Colon (tissue), 2 donors: ENCODE measurements at regions not wholly inside any gene's neighbourhood (a gene's known extent, or its start where the extent isn't known, plus 50 kb on each side); places are given as distances from the start of the nearest gene placed in this dataset.

Experiments used
- FAIRE-seq: peaks from 2 replicates; lab custom pipeline; 2012; peaks lifted over from hg19 to GRCh38; lab: Jason Lieb, UNC
- donor health status: control.
- donor health status: control.

DNA sequence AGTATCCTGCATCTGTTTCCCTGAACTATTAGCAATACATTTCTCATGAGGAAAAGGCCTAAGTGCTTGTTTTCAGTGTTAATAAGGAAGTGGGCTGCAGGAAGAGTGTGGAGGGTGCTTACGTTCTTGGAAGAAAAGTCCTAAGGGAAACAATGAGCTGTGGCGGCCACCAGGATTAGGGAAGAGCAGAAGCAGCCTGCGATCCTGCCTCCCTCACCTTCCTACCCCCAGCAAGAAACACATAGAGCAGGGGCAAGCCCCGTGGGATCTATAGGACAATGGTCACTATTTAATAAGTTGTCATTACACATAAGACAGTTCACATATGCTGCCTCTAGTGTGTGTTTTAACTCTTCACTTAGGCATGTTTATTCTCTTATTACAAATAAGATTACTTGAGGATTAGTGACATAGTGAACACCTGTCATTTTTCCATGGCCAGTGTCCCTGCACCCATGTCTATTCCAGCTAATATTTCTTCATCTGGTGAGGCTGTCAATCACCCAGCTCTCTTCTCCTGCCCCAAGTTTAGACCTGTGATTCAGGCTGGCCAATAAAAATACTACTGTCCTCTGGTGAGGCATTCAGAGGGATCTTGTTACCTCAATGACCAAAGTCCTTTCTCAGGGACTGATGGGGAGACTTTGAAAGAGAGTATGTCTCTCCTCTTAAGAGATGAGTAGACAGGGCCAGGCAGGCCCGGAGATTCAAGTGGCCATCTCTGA is 510.9 kb upstream of the CELF4 start:
- FAIRE-seq, result no peak

DNA sequence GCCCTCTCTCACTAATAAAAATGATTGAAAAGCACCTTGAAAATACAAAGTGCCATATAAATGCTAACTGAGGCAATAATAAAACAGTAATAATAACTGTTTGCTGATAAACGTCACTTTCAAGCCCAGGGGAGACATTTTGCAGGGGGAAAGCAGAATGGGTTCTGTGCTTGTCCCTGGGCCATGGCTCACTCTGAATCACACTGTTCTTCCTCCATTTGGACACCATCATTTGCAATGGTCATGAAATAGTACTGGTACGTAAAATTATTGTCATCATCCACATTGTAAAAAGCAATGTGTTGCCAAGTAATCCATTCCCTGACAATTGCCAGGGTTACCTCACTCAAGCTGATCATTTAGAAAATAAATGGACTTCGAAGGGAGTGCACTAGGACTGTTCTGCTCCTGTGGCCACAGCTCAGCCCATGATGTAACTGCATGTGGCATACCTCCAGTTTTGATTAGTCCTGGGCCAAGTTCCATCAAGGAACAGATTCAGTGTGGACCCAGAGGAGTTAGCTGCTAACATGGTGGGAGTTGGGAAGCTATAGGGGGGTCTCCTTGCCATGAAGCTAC is 508.8 kb upstream of the CELF4 start:
- no peak for FAIRE-seq

DNA sequence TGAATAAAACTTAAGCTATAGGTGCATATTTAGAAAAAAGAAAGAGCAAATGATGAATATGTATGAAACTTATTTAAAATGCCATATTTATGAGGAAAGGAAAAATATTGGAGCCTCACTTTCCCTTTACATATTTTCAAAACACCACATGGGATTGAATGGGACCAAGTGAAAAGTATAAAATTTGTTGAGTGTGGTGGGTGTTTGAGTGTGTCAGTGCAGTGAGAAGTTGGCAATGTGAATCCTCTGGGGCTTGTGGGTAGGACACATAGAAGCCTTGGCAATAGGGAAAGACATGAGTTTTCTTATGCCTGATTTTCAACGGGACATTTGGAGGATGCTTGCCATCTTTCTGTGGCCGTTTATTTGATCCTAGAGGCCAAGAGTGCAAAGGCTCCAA is 502.2 kb upstream of the CELF4 start:
- no peak for FAIRE-seq

DNA sequence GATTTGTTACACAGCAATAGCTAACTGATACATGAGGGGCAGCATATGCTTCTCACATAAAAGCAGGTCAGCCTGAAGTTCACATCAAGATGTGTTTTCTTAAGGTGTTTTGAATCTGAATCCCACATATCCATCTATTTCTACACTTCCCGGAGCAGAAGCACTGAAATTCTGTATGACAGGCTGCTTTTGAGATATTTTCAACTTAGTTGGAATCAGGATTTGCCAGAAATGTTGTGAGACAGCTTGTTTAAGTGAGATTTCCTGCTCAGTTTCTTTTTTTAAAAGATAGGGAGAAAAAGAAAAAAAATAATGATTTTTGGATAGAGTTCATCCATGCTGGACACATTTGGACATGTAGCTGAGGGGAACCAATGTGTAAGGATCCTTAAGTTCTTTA is 501.5 kb upstream of the CELF4 start:
- no peak for FAIRE-seq

DNA sequence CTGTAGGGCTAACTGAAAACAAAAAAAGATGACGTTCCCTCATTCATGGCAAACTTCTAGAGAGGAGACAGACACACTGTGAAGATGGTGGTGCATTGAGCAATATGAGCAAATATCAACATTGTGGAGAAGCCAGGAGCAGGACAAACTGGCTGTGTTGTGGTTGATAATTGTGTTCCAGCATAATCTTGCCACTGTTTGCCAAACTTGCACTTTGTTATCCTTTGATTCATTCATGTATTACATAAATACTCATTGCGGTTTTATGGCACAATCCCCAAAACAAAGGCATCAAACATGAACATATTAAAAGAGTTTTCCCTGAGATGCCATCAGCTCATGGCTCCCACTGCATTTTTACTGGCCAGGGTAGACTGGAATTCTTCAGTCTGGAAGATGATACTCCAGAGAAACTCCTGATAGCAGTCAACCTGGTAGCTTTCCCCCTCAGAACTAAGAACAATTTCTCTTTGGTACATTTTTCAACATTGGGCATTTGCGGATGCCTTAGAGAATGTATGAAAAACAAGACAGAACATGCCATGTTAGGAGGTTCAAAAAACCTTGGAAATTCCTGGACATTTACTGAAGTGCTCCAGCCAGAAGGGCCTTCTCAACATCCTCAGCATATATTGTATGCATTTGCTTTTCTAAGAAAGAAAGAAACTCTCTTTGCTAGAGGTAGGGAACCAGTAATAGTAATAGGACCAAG is 487.4 kb upstream of the CELF4 start:
- no peak for FAIRE-seq

DNA sequence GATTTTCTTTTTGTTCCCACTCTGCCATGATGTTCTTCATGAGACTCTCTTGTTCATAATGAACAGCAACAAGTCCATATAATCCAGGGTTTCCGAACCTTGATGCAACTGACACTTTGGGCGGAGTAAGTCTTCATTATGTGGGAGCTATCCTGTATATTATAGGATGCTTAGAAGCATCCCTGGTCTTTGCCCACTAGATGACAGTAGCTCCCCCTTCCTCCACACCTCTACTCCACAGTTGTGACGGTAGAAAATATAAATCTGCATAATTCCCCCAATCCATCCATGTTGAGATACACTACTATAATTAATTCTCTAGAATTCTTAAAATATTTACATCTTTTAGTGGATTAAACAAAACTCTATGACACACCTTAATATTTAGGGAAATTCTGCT is 482.2 kb upstream of the CELF4 start:
- FAIRE-seq, result no peak

DNA sequence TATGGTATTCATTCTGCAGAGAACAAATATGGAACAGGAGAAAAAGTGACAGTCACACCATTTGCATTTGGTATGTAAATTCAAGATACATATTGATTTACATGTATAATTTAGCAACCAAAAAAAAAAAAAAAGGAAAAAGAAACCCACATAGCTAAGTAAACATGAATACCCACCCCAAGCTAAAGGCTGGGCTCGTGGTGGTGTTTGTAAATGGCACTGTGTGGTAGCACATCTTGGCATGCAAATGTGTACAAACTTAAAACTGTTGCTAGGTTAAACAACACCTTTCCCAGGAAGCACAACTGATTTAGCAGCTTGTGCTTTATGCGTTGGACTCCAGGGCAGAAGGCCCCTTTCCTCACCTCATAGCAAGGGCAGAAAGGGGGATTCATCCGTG is 481.1 kb upstream of the CELF4 start:
- FAIRE-seq, result no peak

DNA sequence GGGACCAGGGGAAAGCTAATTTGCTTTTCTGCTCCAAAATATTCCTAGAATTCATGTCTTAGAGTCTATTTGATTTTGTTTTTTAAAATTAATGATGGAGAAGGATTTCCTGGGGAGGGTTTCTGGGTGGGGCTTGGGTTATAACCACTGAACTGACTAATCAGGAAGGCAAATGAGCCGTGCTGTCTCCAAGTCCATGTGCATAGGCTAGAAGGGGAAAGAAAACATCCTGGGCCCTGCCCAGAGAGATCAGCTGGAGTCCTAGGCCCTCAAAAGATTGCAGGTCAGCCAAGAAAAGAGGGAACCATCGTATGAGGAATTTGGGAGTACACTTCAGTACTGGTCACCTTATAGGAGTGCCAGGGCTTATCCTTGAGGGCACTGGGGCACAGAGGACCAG is 480.2 kb upstream of the CELF4 start:
- FAIRE-seq, result no peak

DNA sequence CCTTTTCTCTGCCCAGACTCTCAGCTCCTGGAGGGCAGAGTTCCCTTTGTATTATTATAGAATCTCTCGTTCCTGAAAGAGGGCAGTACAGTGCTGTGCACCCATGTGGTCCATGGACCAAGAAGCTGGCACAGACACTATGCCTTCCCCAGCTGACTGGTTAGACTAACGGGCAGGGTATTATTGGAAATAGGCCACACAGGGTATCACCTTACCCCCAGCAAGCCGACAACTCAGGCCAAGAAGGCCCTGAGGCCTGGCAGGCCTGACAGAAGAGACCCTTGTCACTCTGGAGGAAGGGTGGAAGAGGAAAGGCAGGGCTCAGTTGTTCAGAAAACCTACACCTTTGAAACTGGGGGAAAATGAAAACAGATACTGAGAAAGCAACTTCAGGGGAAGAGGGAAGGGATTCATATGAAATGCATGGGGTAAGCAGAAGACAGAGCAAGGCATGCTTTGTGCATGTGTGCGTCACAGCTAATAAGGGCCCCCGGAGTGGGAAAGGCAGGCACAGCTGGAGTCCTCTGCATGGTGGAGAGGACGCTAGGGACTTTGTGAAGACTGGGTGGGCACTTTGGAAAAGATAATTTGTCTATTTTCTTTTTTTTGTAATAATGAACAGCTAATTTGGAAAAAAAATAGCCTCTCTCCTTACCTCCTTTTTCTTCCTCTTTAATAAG is 476.8 kb upstream of the CELF4 start:
- no peak for FAIRE-seq

DNA sequence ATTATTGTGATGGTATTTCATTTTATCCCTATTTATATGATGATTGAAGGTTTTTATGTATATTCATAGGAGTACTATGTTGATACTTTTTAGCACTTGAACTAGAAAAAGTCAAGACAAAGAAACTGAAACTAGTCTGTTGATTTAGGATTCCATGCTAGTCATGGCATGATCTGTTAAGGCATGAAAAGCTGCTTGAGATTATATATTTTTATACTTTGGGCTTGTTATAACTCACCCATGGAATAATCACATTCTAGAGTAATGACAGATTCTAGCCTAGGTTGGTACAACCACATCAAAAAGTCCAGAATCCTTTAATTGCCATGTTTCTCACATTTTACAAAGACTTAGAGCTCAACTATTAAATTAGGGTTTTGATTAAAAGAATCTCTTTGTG is 472.6 kb upstream of the CELF4 start:
- no peak for FAIRE-seq

DNA sequence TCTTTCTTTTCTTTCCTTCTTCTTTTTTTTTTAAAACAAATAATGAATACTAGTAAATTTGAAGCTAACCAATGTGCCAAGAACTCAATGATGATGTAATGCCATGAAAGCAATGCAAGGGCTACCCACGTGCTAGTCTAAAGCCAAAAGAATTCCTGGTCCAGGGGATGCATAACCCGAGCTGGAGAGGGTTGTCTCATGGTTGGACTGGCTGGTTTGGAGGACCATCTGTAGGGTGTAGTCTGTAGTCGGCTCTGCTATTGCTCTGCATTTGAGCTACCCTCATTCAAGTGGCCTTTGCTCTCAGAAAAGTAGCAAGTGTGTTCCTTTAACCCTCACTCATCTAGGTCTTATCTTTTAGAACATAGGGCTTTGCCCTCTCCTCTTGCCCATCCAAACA is 469.6 kb upstream of the CELF4 start:
- FAIRE-seq, result no peak

DNA sequence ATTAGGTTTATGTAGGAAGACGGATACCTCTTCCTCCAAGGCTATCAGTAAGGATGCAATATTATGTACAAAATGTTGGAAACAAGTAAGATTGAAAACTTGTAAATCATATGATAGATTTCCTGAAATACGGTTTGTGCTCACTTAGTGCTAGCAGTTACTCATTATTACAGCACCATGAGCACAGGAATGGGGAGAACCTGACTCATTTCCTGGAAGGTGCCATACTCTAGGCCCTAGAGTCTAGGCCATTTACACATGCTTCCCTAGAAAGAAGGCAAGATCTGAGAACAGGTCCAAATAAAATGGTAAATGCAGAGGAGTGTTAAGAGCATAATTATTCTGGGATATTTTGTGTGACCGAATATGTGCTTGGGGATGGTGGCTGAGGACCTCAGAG is 467.7 kb upstream of the CELF4 start:
- no peak for FAIRE-seq

DNA sequence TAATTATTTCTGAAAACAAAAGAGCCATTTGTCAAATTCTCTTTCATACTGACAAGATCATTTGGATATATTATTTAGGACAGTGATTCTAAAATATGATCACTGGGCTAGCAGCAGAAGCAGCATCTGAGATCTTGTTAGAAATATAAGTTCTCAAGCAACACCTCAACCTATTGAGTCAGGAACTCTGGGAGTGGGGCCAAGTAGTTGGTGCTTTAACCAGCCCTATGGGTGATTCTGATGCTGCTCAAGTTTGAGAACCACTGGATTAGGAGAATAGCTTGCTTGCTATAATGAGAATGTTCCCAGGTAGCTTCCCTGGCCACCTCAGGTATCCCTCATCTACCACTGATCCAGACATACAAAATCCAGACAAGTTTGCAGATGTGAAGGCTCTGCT is 466.9 kb upstream of the CELF4 start:
- no peak for FAIRE-seq

DNA sequence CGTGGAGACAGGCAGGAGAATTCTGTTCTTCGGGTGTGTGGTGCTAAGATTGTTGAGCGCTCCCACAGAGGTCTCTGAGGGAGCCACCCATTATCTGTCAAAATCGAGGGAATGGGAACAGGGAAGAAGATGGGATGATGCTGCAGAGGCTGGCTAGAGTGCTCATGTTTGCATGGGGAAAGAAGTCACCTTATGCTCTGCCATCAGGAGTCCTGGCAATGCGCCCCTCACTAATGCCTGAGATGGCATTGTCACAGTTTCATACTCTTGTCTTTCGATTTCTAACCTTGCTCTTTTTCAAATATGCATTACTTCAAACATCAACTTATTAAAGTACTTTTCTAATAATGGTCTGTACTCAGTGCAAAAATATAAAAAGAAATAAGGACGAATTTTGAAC is 463.3 kb upstream of the CELF4 start:
- FAIRE-seq, result no peak

DNA sequence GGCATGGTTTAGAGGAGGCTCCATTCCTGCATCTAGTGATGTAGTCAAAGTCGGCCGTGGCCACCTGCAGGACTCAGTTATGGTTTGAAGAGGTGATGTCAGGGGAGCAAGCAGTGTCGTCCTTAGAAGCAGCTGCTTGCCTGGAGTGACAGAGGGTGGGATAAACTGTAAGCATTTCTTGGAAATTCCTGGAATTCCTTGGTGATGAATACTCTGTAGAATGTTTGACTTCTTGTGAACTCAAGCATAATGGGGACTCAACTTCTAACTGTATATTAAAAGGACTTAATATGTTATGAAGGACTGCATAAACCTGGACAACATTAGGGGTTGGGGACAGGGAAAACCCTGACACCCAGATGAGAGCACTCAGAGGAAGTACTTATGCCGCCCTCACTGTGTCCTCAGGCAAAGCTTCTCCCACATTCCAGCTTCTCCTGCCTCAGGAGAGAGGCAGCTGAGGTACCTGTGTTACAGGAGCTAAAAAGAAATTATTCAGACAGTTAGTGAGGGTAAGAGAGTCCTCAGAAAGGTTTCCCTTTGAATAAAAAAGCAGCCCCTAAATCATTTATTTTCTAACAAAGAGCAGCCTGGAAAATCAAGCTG is 459.9 kb upstream of the CELF4 start:
- FAIRE-seq, result no peak

DNA sequence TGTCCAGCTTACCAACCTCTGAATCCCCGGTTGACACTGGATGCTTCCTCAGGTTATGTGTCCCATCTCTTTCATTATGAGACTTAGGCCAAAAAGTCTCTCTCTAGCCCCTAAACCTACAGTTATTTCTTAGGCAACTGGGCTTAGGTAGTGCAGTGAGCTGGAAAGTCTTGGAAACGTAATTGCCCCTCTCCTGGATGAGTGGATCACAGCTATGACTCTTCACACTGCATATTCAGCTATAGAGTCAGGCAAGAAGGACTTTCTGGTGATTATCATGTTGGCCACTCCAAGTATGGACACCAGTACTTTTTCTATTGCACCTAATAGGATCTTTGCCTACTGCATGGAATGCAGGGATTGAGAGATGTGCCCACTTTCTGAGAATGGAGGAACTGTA is 458.3 kb upstream of the CELF4 start:
- no peak for FAIRE-seq

DNA sequence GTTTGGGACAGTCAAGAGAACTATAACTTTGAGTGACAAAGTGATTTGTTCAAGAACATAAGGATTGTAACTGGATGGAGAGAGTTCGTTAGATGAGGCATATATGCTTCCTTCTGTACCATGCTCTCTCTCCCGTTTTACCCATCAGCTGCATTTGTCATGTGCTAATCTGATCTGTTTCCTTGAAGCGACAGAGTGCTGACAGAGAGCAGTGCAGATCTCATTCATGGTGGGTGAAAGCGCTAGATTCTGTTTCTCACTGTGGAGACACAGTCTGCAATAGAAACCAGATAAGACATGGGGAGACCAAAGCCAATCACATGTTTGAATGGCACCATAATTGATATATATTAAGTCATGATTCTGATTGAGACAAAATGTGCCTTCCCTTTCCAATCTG is 456.6 kb upstream of the CELF4 start:
- FAIRE-seq, result no peak

DNA sequence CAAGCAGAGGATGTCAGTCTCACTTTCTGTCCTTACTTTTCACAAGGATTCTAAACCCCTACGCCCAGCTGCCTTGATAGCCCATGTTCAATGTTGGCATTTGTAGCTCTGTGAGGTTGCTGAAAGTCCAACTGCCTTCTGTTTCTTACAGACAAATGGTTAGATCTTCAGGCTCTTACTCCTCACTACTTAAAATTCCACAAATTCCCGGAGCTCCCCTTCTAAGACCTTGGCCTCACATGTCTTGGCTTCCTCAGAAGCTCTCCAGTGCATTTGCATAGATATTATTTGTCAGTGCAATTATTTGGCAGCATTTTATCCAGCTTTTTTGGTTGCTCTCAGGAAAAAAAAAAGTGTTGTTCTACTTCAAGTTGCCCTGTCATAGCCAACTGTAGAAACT is 453.7 kb upstream of the CELF4 start:
- no peak for FAIRE-seq

DNA sequence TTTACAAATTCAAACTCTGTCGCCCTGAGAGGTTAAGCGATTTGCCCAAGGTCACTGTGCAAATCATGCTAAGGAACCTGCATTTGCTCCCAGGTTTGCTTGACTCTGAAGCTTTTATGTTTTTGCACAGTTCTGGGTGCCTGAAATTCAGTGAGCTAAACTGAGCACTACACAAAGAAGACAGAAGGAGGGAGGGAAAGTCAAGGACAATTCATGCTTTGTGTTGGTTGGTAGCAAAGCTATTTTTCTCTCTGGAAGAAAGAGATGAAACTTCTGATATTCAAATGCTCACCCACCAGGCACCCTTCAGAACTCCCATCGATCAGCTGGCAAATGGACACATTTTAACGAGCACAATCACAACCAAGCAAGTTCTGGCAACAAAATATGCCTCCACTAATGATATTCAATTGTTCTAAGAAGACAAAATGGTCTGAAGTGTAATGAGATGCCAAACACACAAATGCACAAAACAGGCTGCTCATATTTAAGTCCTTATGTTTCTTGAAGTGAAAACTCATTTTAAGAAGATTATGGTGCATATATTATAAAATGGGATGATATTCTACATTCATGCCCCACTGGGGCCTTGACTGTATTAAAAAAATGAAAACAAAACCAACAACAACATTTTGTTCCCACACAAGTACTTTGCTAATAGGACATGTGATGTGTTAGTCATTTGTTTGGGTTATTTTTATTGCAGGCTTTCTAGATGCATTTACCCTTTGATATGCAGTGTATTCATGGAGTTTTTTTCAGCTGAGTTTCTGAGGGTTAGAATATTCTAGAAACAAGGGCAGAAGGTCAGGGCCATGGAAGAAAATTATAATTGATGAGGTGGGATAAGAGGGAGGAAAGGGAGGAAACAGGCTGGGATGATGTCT is 445.6 kb upstream of the CELF4 start:
- FAIRE-seq, result no peak

DNA sequence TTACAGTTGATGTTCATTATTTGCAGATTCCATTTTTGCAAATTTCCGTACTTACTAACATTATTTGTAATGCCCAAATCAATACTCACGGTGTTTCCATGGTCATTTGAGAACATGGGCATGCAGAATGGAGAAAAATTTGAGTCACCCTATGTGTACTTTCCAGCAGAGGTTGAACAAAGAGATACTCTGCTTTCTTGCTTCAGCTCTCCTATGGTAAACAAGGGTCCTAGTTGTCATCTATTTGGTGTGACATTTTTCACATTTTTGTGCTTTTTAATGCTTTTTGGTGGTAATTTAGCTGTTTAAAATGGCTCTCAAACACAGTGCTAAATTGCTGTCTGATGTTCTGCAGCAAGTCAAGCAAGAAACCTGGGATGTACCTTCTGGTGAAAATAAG is 444.4 kb upstream of the CELF4 start:
- no peak for FAIRE-seq

DNA sequence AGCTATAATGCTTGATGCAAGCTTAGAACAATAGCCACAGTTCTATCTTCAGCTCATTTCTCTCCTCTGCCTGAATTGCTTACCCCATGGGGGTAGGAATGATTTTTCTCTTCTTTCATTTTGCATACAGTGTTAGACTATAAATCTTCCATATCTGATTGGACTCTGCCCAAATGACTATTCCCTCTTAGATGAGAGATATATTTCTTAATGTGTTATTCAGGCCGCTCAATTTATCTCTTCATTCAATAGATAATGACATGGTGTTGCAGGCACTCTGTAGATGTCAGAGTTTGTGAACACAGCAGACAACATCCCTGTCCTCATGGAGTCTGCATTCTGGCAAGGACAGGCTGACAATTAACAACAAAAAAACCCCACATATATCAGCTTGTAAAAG is 443.7 kb upstream of the CELF4 start:
- no peak for FAIRE-seq
